Lung microvascular endothelial cell (primary cell): ENCODE measurements at regions not wholly inside any gene's neighbourhood (a gene's known extent, or its start where the extent isn't known, plus 50 kb on each side); places are given as distances from the start of the nearest gene placed in this dataset.

Source experiments
- DNase-seq, 2 donors: peaks; one replicate each; pipeline versions ENCODE4 v3.0.0 to v3.0.0-alpha.2; 2010; ENCODE audit warnings: low read depth in 2 of 2

DNA sequence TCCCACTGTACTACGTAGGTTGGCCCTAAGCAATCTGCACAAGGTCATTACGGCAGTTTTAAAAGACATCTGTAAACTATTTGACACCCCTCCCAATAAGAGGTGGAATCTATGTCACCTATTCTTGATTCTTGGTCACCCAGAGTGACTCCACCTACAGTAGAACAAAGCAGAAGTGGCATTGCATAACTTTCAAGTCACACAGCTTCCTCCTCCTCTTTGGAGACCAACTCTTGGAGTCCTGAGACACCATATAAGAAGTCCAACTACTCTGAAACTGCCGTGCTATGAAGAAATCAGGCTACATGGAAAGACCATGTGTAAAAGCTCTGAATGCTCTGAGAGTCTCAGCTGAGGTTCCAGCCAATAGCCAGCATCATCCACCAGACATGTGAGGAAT is 253.5 kb upstream of the CDH20 start:
- no peak for DNase-seq

DNA sequence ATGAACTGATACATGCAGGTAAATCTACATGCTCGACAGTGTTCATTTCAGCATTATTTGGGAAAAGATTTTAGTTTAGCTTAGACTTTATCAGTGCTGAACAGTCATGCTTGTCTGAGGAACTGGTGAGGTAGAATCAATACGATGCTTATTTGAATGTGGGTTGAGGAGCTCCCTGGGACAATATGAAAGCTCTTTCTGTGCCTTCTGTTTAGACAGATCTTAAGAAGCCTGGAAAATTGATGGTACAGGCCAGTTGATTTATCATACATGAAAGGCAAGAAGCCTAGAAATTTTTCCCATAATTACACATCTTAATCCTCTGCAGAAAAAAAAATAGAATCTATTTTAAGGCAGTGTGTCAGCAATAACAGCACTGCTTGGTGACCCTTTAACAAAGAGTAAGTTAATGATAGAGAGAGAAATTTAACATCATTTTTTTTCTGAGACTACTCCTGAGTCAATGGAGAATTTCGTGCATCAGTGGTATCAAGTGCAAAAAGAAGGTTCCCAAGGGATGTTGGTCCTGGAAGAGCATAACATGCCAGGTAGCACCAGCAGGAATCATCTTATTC is 252.2 kb upstream of the CDH20 start:
- no peak for DNase-seq

DNA sequence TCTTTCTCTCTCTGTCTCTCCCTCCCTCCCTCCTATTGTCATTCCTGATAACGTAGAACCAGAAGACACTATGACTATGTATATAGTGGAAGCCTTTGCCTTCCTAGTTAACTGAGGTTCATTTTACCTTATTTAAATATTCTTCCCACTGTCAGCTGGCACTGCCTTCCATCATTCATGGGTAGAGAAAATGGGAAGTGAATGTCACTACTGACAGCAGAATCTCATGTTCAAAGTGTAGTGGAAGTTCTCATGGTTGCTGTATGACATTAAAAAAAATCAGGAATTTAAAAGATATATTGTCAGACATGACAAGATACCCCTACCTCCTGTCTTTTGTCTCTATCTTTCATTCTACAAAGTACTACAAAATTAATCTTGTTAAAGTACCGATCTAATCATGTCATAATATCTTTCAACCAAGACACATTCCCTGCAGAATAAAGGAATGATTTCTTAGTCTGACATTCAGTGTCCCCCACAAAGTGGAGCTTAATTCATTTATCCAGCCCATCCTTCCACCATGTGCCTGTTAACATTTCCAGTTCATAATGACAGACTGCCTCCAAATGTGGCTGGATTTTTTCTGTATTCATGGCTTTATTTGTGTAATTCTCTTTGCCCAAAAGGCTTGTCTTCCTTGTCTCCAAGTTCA is 250.1 kb upstream of the CDH20 start:
- DNase-seq = no peak

DNA sequence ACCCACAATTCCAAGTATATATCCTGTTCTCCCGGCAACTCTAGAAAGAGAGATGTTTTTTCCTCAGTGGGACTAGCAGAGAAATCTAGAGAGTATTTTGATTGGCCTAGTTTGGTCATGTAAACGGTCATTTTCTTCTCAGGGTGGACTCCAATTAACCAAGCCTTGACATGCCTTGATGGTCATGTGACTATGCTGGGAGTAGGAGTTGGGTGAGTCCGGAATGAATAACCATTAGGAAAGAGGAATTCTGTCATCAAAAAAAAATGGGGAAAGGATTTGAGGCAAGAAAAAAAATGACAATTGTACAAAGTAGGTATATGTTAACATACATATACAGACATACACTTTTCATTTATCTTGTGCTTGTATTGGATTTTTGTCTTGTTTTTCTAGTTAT is 248.2 kb upstream of the CDH20 start:
- no peak for DNase-seq

DNA sequence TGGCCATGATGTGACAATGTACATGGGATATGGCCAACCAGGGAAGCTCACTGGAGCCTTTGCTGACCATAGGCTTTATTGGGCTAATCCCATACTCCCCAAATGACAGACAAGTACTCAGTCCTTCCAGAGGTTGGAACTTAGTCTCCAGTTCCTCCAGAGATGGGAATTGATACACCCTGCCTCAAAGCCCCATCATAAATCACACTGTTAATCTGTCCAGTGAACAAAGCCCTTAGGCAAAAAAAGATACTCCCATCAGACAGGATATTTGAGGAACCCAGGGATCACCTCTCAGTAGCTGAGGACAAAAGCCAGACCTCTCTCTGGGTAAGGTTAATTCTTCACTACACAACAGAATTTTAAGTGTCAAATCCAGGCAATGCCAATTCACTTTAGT is 247.5 kb upstream of the CDH20 start:
- no peak for DNase-seq

DNA sequence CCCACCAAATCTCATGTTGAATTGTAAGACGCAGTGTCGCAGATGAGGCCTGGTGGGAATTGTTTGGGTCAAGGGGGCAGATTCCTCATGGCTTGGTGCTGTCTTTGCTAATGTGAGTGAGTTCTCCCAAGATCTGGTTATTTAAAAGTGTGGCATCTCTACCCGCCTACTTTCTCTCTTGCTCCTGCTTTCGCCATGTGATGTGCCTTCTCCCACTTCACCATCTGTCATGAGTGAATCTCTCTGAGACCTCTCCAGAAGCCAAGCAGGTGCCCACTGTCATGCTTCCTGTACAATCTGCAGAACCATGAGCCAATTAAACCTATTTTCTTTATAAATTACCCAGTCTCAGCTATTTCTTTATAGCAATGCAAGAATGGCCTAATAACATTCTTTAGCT is 246.6 kb upstream of the CDH20 start:
- no peak for DNase-seq

DNA sequence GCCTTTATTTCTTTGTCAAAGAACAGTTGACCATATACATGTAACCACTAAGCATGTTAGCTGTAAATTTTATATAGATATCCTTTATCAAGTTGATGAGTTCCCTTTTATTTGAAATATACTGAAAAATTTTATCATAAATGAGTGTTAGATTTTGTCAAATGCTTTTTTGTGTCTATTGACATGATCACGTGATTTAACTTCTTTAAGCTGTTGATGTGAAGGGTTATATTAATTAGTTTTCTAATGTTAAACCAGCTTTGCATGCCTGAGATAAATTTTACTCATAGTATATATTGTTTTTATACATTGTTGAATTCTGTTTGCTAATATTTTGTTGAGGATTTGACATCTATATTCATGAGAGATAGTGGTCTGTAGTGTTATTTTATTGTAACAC is 241.9 kb upstream of the CDH20 start:
- no peak for DNase-seq

DNA sequence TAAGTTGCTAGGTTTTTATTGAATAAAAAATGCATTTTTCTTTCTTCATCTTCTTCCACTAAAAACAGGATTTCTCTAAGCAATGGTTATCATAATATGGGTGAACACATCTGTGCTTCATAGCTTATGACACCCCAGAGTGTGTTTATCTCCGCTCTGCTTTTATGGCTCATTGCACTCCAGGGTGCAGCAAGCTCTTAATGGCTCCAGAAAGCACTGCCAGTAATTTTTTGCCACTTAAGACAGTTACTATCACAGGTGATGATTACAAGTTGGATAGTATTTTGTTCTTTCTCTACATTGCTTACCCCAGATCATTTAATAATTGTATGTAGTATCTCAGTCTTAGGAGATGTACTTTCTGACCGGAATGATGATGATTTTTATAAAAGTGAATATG is 239.3 kb upstream of the CDH20 start:
- DNase-seq = no peak

DNA sequence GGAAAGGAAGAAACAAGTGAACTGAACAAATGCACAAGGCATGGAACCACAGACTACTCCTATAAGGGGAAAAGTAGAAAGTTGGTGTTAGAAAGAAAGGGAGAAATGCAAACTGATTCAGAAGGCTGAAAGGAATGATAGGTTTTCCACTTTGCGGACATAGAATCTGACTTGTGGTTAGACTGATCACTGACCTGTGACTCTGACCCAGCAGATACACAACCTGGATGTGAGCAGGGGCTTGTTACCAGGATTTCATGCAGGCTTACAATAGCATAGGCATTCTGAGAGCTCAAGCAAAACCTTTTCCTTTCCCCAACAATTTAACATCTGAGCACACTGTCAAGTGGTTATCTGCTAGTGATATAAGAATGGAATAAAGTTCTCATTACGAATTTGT is 237.0 kb upstream of the CDH20 start:
- no peak for DNase-seq

DNA sequence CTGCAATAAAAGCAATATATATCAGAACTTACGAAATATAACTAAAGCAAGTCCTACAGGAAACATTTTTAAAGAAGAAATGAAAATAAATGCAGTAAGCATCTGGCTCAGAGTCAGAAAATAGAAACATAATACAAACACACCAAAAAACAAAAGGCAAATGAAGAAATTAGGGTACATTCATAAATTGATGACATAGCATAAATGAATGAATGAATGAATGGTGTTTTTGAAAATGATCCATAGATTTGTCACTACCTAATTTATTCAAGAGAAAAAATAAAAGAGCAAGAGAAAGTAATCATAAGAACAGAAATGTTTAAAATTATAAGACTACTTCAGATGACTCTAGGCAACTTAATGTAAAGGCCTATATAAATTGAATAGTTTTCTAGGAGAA is 226.1 kb upstream of the CDH20 start:
- no peak for DNase-seq

DNA sequence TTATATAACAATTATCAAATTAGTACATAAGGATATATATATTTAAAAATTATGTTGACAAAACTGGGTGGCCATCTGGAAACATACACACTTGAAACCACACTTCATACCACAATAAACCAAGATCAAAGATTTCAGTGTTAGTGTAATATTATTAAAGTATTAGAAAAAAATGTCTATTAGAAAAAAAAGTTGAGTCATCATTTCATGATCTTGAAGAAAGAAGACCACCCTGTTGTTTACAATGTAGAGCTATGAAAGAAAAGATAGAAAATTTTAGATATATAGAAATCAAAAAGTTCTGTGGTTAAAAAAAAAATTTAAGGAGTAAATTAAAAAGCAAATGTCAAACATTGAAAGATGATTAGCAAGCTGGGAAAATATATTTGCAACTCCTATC is 224.5 kb upstream of the CDH20 start:
- no peak for DNase-seq

DNA sequence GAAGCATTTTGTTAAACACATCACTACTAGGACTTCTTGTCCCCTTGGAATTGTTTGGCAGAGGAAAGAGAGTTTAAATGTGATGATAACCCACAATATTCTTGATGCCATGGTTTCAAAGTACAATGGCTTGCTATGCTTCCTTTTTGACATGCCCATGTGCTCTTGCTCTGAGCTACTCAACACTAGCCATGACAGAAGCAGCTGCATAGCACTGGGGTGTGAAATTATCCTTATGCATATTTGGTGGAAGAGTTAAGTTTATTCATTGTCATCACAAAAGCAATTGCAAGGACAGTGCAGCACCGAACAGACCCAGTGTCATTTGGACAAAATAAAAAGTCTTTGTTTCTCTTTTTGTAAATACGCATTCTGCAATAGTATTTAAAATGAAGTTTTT is 209.9 kb upstream of the CDH20 start:
- no peak for DNase-seq

DNA sequence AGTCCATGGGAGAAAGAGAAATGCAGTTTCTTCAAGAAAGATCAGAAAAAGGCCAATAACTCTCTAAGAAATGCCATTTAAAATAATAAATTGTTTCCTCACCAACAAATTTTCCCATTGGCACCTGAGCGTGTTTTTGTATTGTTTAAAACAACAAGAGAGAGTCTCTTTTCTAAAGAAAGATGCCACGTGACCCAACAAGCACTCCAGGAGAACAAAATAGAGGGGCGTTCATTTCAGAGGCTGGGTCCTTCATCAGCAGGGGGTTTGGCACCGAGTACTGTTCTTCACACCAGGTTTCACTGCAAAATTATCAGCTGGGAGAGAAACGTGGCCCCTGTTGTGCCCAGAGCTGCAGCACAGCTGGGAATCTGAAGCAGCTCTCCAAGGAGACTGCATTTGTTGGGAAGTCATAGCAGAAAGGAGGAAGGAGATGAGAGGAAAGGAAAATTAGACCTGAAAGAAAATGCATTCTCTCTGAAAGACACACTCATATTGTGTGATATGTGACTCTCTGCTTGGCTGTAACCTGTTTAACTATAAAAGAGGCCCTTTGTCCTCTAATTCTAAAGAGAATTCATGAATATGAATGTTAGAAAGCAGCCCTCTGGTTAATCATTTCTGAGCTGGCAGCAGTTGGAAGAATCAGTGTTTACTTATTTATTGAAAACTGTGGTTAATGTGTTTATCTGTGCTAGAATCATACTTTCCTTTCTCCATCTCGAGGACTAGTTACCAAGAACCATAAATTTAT is 205.3 kb upstream of the CDH20 start:
- no peak for DNase-seq

DNA sequence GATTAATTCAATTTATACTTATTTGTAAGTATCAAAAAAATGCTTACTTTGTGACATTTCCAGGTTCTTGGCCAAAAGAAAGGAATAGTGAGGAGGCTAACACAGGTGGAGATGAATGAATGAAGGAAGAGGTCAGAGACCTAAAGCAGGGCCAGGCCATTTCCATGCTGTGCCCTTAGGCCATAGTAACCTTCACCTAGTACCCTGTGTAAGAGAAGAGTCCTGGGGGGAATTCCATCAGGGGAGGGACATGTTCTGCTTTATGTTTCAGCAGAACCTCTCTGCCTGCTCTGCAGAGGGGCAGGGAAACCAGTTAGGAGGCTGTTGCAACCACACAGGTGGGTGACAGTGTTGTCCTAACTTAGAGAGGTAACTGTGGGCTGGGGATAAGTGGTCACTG is 204.2 kb upstream of the CDH20 start:
- no peak for DNase-seq

DNA sequence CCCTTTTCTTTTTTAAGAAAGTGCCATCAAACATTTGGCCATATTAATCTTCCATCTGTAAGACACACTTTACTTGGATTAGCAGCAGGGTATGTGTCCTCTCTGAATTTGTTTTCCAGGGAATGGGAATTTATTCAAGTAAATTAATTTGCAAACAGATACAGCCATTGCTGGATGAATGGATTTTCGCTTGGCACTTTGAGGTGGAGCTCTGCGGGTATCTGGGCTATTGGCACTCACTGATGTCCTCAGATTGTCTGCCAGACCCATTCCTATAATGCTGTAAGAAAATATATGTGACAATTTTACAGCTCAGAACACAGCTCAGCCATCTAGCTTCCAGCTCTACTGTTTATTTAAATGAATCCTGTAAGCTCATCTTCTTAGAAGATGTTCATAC is 201.2 kb upstream of the CDH20 start:
- no peak for DNase-seq

DNA sequence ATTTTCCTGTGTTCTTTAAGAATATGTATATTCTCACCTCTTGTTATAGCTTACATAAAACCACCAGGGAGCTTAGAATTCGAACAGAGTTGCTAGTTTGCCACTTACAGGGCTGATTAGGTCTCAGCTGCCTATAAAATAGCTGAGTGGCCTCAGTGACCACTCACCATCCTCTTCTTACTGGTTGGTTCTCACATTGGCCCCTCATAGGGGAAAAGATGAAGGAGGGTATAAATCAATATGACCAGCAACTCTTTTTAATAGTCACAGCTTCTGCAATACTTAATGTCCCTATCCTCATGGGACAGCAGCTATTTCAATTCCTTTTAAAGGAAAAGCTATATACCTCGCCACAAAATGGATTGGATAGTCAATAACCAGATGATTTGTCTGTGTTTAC is 199.4 kb upstream of the CDH20 start:
- no peak for DNase-seq

DNA sequence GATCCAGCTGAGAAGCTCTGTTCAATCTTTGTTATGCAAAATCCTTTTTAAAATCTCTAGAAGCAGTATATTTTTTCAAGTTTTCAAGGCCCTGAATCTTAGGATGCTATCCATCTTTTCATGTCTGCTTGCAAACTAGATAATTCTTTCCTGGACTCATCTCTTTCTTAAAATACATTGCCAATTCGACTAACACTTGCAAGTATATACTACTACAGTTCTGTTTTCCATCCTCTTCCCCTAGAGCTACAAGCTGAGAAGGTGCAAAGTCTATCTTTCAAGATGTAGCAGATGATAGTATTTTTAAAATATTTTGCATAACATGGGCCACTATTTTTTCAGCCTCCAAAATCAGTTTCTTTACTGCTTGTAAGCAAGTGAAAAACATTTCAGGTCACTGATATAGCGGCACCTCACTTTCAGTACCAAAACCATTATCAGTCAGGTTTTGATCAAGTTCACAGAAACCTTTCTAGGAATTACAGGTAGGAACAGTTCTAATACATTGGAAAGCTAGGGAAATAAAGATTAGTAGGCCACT is 196.4 kb upstream of the CDH20 start:
- no peak for DNase-seq

DNA sequence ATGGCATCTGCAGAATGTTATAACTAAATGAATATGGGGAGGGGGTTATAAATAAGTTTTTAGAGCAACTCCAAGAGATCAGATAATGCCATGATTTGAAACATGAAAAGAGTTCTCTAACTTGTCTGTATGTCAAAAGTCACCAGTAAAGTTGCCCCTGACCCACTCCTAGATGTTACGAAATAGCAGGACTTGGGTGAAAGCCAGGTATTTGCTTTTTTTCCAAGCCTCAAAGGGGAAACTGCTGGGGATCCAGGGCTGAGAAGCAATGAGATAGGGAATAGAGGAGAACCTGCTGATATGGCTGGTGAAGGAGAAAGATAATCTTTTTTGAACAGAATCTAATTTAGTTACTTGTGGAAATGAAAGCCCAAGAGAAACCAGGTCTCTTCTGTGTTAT is 191.5 kb upstream of the CDH20 start:
- no peak for DNase-seq

DNA sequence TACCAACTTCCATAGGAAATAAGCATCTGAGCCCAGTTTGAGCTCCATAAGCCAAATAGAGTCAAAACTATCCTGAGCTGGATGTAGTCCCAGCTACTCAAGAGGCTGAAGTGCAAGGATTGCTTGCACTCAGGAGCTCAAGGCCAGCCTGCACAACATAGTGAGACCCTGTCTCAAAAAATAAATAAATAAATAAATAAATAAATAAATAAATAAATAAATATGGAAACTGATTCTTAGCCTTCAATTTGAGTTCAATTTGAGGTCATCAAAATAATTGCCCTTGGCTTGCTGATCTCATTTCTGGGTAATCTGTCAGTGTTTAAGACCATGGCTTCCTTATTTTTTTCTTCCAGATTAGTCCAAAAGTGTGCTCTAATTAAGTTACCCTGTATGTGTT is 184.9 kb upstream of the CDH20 start:
- no peak for DNase-seq

DNA sequence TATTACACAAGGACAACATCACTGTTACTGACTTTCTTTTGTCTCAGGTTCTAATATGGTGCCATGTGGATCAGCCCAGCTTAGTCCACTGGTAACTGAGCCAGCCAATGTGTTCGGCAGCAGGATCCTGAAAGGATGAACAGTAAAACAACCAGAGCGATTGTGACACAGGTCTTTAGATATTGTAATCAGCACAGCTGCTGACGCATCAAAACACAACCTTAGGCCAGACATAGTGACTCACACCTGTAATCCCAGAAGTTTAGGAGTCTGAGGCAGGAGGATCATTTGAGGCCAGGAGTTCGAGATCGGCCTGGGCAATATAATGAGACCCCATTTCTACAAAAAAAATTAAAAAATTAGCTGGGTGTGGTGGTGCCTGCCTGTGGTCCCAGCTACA is 183.4 kb upstream of the CDH20 start:
- DNase-seq = no peak

DNA sequence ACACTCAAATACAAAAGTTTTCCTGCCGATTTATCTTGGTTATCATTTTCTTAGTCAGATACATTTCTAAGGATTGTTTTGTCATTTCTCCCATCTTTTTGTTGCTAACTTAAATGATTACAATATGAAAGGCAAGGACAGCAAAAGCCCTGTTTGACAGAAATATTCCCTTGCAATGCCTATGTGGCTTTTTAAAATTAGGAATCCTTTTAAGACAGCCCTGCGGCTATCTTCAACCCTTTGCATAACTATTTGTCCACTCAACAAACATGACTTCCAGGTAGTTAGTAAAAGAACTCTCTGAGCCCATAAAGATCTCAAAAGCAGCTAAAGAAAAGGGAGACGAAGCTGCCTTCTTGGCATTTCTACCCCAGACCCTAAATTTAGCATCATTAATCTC is 179.7 kb upstream of the CDH20 start:
- DNase-seq = no peak

DNA sequence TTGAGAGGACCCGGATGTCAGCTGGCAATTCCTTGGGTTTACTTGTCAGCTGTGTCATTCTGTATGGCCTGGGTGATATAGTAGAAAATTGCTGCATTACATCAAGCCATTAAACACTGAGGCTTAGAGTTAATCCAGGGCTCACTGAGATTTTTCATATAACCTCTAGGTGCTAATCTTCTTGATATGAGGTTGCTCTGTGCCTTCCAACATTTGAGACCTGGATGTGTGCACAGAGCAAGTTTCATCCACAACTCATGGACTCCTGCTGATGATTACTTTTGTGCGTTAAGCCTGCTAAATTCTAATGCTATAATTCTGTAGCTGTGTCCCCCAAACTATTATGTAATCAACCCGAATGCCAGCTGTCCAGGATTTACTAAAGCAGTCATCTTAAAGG is 178.4 kb upstream of the CDH20 start:
- DNase-seq = no peak

DNA sequence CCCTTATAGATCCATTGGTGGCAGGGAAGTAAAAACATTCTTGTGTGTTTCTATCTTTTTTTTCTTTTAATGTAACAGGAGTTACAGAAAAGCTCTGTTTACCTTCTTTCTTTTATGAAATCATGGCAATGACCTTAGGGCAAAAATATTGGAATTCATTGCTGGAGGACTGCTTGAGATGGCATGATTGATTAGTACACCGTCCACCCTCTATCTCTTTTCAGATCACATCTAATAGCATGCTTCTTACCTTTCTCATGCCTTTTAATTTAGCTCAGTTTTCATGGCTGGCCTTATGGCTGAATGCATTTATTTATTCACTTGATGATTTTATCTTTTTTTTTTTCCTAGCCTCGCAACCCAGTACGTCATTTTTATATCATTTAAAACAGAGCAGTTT is 177.6 kb upstream of the CDH20 start:
- DNase-seq = no peak
